Endothelial cell of umbilical vein (primary cell): ENCODE measurements at regions not wholly inside any gene's neighbourhood (a gene's known extent, or its start where the extent isn't known, plus 50 kb on each side); places are given as distances from the start of the nearest gene placed in this dataset.
A peak's percentile ranks its signal among the peaks of the same experiment; 100 is the strongest.

Source experiments
- BruUV-seq: library from RNA; stranded (reverse); fragments of 400-500 nt; replicated peaks from 2 replicates; lab custom pipeline; 2021; lab: Mats Ljungman, UMichigan
- CTCF ChIA-PET: fragments of 300-600, 350-600 bp; sonication (Branson Sonifier 250); formaldehyde crosslinking; loops from one replicate; lab custom pipeline; 2021; ENCODE audit warnings: antibody characterized with exemption, inconsistent platforms; lab: Charles Lee
- POLR2A ChIA-PET: fragments of 300-600, 350-600 bp; sonication (Branson Sonifier 250); formaldehyde crosslinking; loops from one replicate; lab custom pipeline; 2021; ENCODE audit warnings: antibody characterized with exemption, inconsistent platforms; lab: Charles Lee
- DNase-seq: peaks from one replicate; pipeline ENCODE4 v3.0.0-alpha.2; 2011; ENCODE audit warnings: low read depth, low spot score
- FAIRE-seq: peaks from 2 replicates; lab custom pipeline; 2011; peaks lifted over from hg19 to GRCh38; lab: Jason Lieb, UNC
- H2AFZ ChIP-seq: 2 replicates; pipeline ENCODE4 v1.6.0; 2012; ENCODE audit warnings: low read depth, low read length, control low read depth, inconsistent platforms
- H3K27ac ChIP-seq: 2 replicates; pipeline ENCODE4 v1.5.1; 2011; ENCODE audit warnings: low read depth, mild to moderate bottlenecking, control low read depth, low read length, moderate library complexity; ENCODE audit not compliant: insufficient read depth
- H3K27me3 ChIP-seq, 2 experiments: 2 replicates each; pipeline versions ENCODE4 v1.6.0 to v1.6.1; 2011; ENCODE audit warnings: low read length in 2 of 2, mixed read lengths in 1 of 2; ENCODE audit not compliant: control insufficient read depth in 2 of 2, insufficient read depth in 2 of 2
- H3K36me3 ChIP-seq, 2 experiments: 2 replicates in 1 of 2; 3 replicates in 1 of 2; pipeline ENCODE4 v1.5.1; 2011; ENCODE audit warnings: low read length in 2 of 2, mild to moderate bottlenecking in 1 of 2, moderate library complexity in 1 of 2; ENCODE audit not compliant: control insufficient read depth in 2 of 2, insufficient read depth in 2 of 2; ENCODE audit errors: extremely low read depth in 1 of 2
- H3K4me1 ChIP-seq: 3 replicates; pipeline ENCODE4 v1.5.1; 2011; ENCODE audit warnings: mild to moderate bottlenecking, low read length; ENCODE audit not compliant: control insufficient read depth, insufficient read depth; ENCODE audit errors: extremely low read depth
- H3K4me2 ChIP-seq: 2 replicates; pipeline ENCODE4 v1.6.1; 2011; ENCODE audit warnings: low read length, control low read depth, mixed read lengths; ENCODE audit not compliant: insufficient read depth
- H3K4me3 ChIP-seq, 3 experiments: fragments of 200-600 bp in 1 of 3; sonication (generic), shearing (Covaris generic) in 1 of 3; replicated peaks in 1 of 3; 2 replicates each; pipeline ENCODE4 v1.5.1; 2011 to 2016; ENCODE audit warnings: control low read depth in 3 of 3, low read length in 3 of 3, mild to moderate bottlenecking in 2 of 3, inconsistent platforms in 1 of 3, low read depth in 1 of 3, moderate library complexity in 1 of 3; ENCODE audit not compliant: insufficient read depth in 1 of 3
- H3K79me2 ChIP-seq: 2 replicates; pipeline ENCODE4 v1.6.0; 2012; ENCODE audit warnings: low read length, inconsistent platforms; ENCODE audit not compliant: control insufficient read depth, insufficient read depth
- H3K9ac ChIP-seq: replicated peaks from 2 replicates; pipeline ENCODE3; 2011; ENCODE audit warnings: low read length, control low read depth; ENCODE audit not compliant: insufficient read depth; ENCODE audit errors: extremely low read depth
- H3K9me1 ChIP-seq: replicated peaks from 3 replicates; pipeline ENCODE4 v1.6.0; 2011; ENCODE audit warnings: mild to moderate bottlenecking, low read length; ENCODE audit not compliant: control insufficient read depth, insufficient read depth; ENCODE audit errors: extremely low read depth
- H3K9me3 ChIP-seq: replicated peaks from 2 replicates; pipeline ENCODE4 v1.5.1; 2012; ENCODE audit warnings: low read length, inconsistent platforms; ENCODE audit not compliant: control insufficient read depth, insufficient read depth
- H4K20me1 ChIP-seq: replicated peaks from 2 replicates; pipeline ENCODE3; 2011; ENCODE audit warnings: mild to moderate bottlenecking, low read length; ENCODE audit not compliant: control insufficient read depth, insufficient read depth; ENCODE audit errors: extremely low read depth
- CTCF ChIP-seq, 2 donors: IDR thresholded peaks; 1 replicate in 1 of 2; 2 replicates in 1 of 2; pipeline ENCODE4 v1.5.1; 2011; ENCODE audit warnings: low read length in 2 of 2, mild to moderate bottlenecking in 2 of 2, moderate library complexity in 2 of 2, control low read depth in 1 of 2, inconsistent platforms in 1 of 2, low read depth in 1 of 2; ENCODE audit not compliant: insufficient read depth in 1 of 2; ENCODE audit errors: extremely low read depth in 1 of 2
- FOS ChIP-seq: IDR thresholded peaks from 2 replicates; pipeline ENCODE4 v1.6.1; 2011; ENCODE audit warnings: mild to moderate bottlenecking, low read length, moderate library complexity, borderline replicate concordance; ENCODE audit not compliant: insufficient read depth
- GATA2 ChIP-seq: IDR thresholded peaks from 2 replicates; pipeline ENCODE4 v1.7.0; 2011; ENCODE audit warnings: low read depth, mild to moderate bottlenecking, moderate library complexity, mixed read lengths, low read length; ENCODE audit not compliant: insufficient read length, insufficient read depth
- MAX ChIP-seq: IDR thresholded peaks from 2 replicates; pipeline ENCODE4 v1.6.1; 2011; ENCODE audit not compliant: insufficient read depth, insufficient read length
- MYC ChIP-seq: IDR thresholded peaks from one replicate; pipeline ENCODE4 v1.6.1; 2011; ENCODE audit warnings: mild to moderate bottlenecking, low read depth, low read length
- dilution Hi-C: fragments of 300-500 bp; cut with MboI; formaldehyde crosslinking; loops from one replicate; pipeline ENCODE4 v1.15.0; 2019; ENCODE audit warnings: low sequenced_read_pairs; ENCODE audit not compliant: extremely low pct_ligation_motif_present
- intact Hi-C: fragments of 100-400 bp; cut with micrococcal nuclease; formaldehyde crosslinking; loops from one replicate; pipeline ENCODE4 v1.10.0; 2022

DNA sequence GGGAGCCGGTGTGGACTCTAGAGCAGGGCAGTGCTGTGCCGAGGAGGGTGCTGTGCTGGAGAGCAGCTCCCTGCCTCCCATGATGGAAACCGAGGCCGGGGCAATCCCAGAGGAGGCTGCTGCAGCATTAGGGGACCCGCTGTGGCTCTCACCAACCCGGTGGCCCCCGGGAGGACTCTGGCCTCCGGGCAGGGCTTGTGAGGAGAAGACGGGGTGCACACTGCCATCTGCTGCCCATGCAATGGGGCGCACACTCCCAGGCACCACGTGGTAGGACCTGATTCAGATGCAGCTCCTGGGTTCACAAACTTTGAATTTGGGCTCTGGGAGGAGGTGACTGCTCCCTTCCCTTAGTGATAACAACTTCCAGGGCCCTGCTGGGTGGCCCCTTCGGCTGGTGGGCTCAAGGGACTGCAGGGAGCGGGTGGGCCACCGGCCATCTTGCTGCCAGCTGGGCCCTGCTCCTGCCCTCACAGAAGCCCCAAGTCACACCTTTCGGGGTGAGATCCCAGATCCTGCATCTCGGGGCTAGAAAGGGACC is 93.8 kb upstream of the FGF3 start:
- H2AFZ ChIP-seq = no peak overlapping the region

More for the DNA sequence above, 93.8 kb upstream of the FGF3 start:
- ChIA-PET POLR2A (no interaction called here), CTCF (interaction anchor here (0.6 to 1.4 kb wide), 6 partner anchors 9 to 279 kb away, joined by 3 to 6 read pairs (median 5); no protein-coding TSS in a partner anchor)
- no TSS peak for BruUV-seq
- Histone ChIP-seq H3K4me3 (no peak overlapping the region), H3K4me1 (peaks cover 11% of the 10 kb centered on the region), H3K4me2 (no peak overlapping the region), H3K9me3 (no peaks in the 10 kb centered on the region), H3K9ac (no peak overlapping the region), H3K79me2 (no peaks in the 10 kb centered on the region), H3K9me1 (no peaks in the 10 kb centered on the region), H3K27ac (no peak overlapping the region), H3K36me3 (no peaks in the 10 kb centered on the region), H4K20me1 (no peaks in the 10 kb centered on the region), H3K27me3 (peaks cover 1 to 3% of the 10 kb centered on the region in 2 experiments)
- FAIRE-seq (no peak), DNase-seq (no peak)
- TF ChIP-seq FOS (no peak), GATA2 (no peak), MAX (peak; percentile 19), MYC (no peak), CTCF (IDR thresholded peaks at IDR 0.05; ENCODE audit: extremely low read depth in 1 of 2, insufficient read depth in 1 of 2, low read depth in 1 of 2, low read length in 2 of 2) (peak in 1 of 2 donors; percentile 6)
- intact Hi-C loops (loop anchor here (1.0 to 10.0 kb wide), 2 partner anchors 227 to 562 kb away; no protein-coding TSS in a partner anchor), dilution Hi-C loops (loop anchor here (25.0 kb wide), 1 partner anchor 274 kb away; no protein-coding TSS in a partner anchor)
